ENCODE measurements at regions not wholly inside any gene's neighbourhood (a gene's known extent, or its start where the extent isn't known, plus 50 kb on each side); places are given as distances from the start of the nearest gene placed in this dataset.
A peak's percentile ranks its signal among the peaks of the same experiment; 100 is the strongest.

- Histone ChIP-seq H2AFZ (ENCODE audit: low read depth, low read length) (peak overlapping the region; percentile 48; the same call in 1 of the 2 replicates), H3K27ac (ENCODE audit: low read length) (peak overlapping the region; percentile 35), H3K4me1 (ENCODE audit: insufficient read depth, low read length) (peaks cover 38% of the 10 kb centered on the region), H3K9ac (ENCODE audit: low read depth, low read length) (no peak overlapping the region; the same call in 1 of the 2 replicates), H3K79me2 (ENCODE audit: insufficient read depth, low read length) (no peaks in the 10 kb centered on the region), H3K9me3 (ENCODE audit: insufficient read depth, low read length, severe bottlenecking) (peaks cover 8% of the 10 kb centered on the region), H4K20me1 (ENCODE audit: insufficient read depth, low read length) (no peaks in the 10 kb centered on the region), H3K27me3 (ENCODE audit: insufficient read depth, low read length, poor library complexity) (no peaks in the 10 kb centered on the region), H3K4me2 (ENCODE audit: insufficient read depth, low read length) (no peak overlapping the region), H3K36me3 (ENCODE audit: insufficient read depth, low read length) (no peaks in the 10 kb centered on the region), H3K4me3 (ENCODE audit: low read depth in 1 of 2, low read length in 2 of 2) (no peak overlapping the region)
- ATAC-seq (ENCODE audit: insufficient read depth, low read depth) (no peak), DNase-seq (no peak)
- TF ChIP-seq EZH2 (IDR thresholded peaks at IDR 0.05; ENCODE audit: borderline replicate concordance, low read depth, low read length, severe bottlenecking) (no peak), CTCF (IDR thresholded peaks at IDR 0.05; ENCODE audit: borderline replicate concordance, extremely low read depth, low read length, poor library complexity, severe bottlenecking) (no peak)
Observed at GRCh38 chr12:63318933-63319332, 167.9 kb upstream of the AVPR1A start.

DNA sequence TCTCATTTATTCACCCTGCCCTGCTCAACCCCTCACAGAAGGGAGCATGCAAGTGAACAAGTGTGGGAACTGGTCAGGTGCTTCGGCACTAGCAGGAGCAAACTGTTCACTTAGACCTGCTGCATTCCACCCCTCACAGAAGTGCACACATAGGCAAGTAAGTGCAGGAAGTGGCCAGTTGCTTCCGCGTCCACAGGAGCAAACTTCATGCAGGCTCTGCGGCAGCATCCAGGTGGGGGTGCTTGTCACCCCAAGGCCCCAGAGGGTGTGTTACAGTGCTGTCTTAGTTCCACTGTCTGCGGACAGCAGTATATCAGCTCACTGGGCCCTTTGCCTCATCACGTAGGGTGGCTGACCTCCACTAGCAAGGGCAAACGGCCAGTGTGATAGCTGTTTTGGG, 167.3 kb upstream of the AVPR1A start:
- no peak for TF ChIP-seq EZH2 (IDR thresholded peaks at IDR 0.05; ENCODE audit: borderline replicate concordance, low read depth, low read length, severe bottlenecking)
- no peak for TF ChIP-seq CTCF (IDR thresholded peaks at IDR 0.05; ENCODE audit: borderline replicate concordance, extremely low read depth, low read length, poor library complexity, severe bottlenecking)
- Histone ChIP-seq H3K36me3 (ENCODE audit: insufficient read depth, low read length) (no peaks in the 10 kb centered on the region), H3K79me2 (ENCODE audit: insufficient read depth, low read length) (no peaks in the 10 kb centered on the region), H4K20me1 (ENCODE audit: insufficient read depth, low read length) (no peaks in the 10 kb centered on the region), H3K4me1 (ENCODE audit: insufficient read depth, low read length) (peaks cover 38% of the 10 kb centered on the region), H3K9me3 (ENCODE audit: insufficient read depth, low read length, severe bottlenecking) (peaks cover 8% of the 10 kb centered on the region), H3K27ac (ENCODE audit: low read length) (peak overlapping the region; percentile 35; the same call in 1 of the 2 replicates), H3K27me3 (ENCODE audit: insufficient read depth, low read length, poor library complexity) (no peaks in the 10 kb centered on the region), H3K4me3 (ENCODE audit: low read depth in 1 of 2, low read length in 2 of 2) (no peak overlapping the region), H3K4me2 (ENCODE audit: insufficient read depth, low read length) (no peak overlapping the region), H2AFZ (ENCODE audit: low read depth, low read length) (no peak overlapping the region), H3K9ac (ENCODE audit: low read depth, low read length) (no peak overlapping the region)
- no peak for ATAC-seq (ENCODE audit: insufficient read depth, low read depth)
- DNase-seq, result no peak

- Histone ChIP-seq H3K27ac (ENCODE audit: low read length) (no peak overlapping the region), H3K79me2 (ENCODE audit: insufficient read depth, low read length) (no peaks in the 10 kb centered on the region), H3K9me3 (ENCODE audit: insufficient read depth, low read length, severe bottlenecking) (peaks cover 8% of the 10 kb centered on the region), H3K27me3 (ENCODE audit: insufficient read depth, low read length, poor library complexity) (no peaks in the 10 kb centered on the region), H3K9ac (ENCODE audit: low read depth, low read length) (no peak overlapping the region), H3K4me2 (ENCODE audit: insufficient read depth, low read length) (no peak overlapping the region), H3K4me1 (ENCODE audit: insufficient read depth, low read length) (peaks cover 38% of the 10 kb centered on the region), H4K20me1 (ENCODE audit: insufficient read depth, low read length) (no peaks in the 10 kb centered on the region), H3K36me3 (ENCODE audit: insufficient read depth, low read length) (no peaks in the 10 kb centered on the region), H2AFZ (ENCODE audit: low read depth, low read length) (no peak overlapping the region), H3K4me3 (ENCODE audit: low read depth in 1 of 2, low read length in 2 of 2) (no peak overlapping the region)
- ATAC-seq (ENCODE audit: insufficient read depth, low read depth) (no peak), DNase-seq (no peak)
- TF ChIP-seq EZH2 (IDR thresholded peaks at IDR 0.05; ENCODE audit: borderline replicate concordance, low read depth, low read length, severe bottlenecking) (no peak), CTCF (IDR thresholded peaks at IDR 0.05; ENCODE audit: borderline replicate concordance, extremely low read depth, low read length, poor library complexity, severe bottlenecking) (no peak)
Observed at GRCh38 chr12:63317880-63318279, 166.9 kb upstream of the AVPR1A start.

Measured in DND-41 (cell line).